HG03060 (cell line): ENCODE measurements at regions not wholly inside any gene's neighbourhood (a gene's known extent, or its start where the extent isn't known, plus 50 kb on each side); places are given as distances from the start of the nearest gene placed in this dataset.

Experiments used
- ATAC-seq: cut with Tn5 transposase; IDR thresholded peaks from one replicate; pipeline ENCODE4 v1.9.1; 2021; ENCODE audit warnings: low read depth, moderate number of reproducible peaks; ENCODE audit not compliant: unreplicated experiment

GRCh38 chr12:31869972-31870371 lies 89.2 kb upstream of the RESF1 start:
- no peak for ATAC-seq

GRCh38 chr12:31868965-31869364 lies 90.2 kb upstream of the RESF1 start:
- ATAC-seq = no peak

- ATAC-seq = no peak
Observed at GRCh38 chr12:31867292-31867691, 91.9 kb upstream of the RESF1 start.

- no peak for ATAC-seq
Observed at GRCh38 chr12:31866523-31866922, 92.7 kb upstream of the RESF1 start.

- ATAC-seq = no peak
Observed at GRCh38 chr12:31865023-31865422, 94.2 kb upstream of the RESF1 start.

GRCh38 chr12:31861360-31861759 lies 97.9 kb upstream of the RESF1 start:
- ATAC-seq = no peak

- ATAC-seq = no peak
Observed at GRCh38 chr12:31860401-31860800, 98.8 kb upstream of the RESF1 start.

- ATAC-seq = no peak
Observed at GRCh38 chr12:31859232-31859977, 99.8 kb upstream of the RESF1 start.

GRCh38 chr12:31855427-31855826 lies 103.8 kb upstream of the RESF1 start:
- ATAC-seq = no peak

- no peak for ATAC-seq
Observed at GRCh38 chr12:31853977-31854376, 105.2 kb upstream of the RESF1 start.

GRCh38 chr12:31853520-31853919 lies 105.7 kb upstream of the RESF1 start:
- no peak for ATAC-seq

- ATAC-seq = no peak
Observed at GRCh38 chr12:31850268-31850667, 108.9 kb upstream of the RESF1 start.

GRCh38 chr12:31849090-31849687 lies 110.0 kb upstream of the RESF1 start:
- no peak for ATAC-seq

GRCh38 chr12:31846405-31846804 lies 112.8 kb upstream of the RESF1 start:
- ATAC-seq = no peak

- no peak for ATAC-seq
Observed at GRCh38 chr12:31845613-31846322, 113.4 kb upstream of the RESF1 start.

GRCh38 chr12:31843398-31844095 lies 114.7 kb upstream of the AMN1 start:
- ATAC-seq = no peak

- ATAC-seq = no peak
Observed at GRCh38 chr12:31837913-31838312, 109.1 kb upstream of the AMN1 start.

- no peak for ATAC-seq
Observed at GRCh38 chr12:31835276-31835882, 106.6 kb upstream of the AMN1 start.

- ATAC-seq = no peak
Observed at GRCh38 chr12:31834150-31834549, 105.3 kb upstream of the AMN1 start.
